GM10248 (cell line): ENCODE measurements at regions not wholly inside any gene's neighbourhood (a gene's known extent, or its start where the extent isn't known, plus 50 kb on each side); places are given as distances from the start of the nearest gene placed in this dataset.

Experiments
- CTCF ChIA-PET: fragments of 300-600 bp; sonication (Branson Sonifier 250); formaldehyde crosslinking; extraction: SDS; loops from one replicate; lab custom pipeline; 2021; ENCODE audit warnings: antibody characterized with exemption; lab: Yijun Ruan, JAX
- POLR2A ChIA-PET: fragments of 350-650 bp; sonication (Branson Sonifier 250); formaldehyde crosslinking; extraction: SDS; loops from one replicate; lab custom pipeline; 2020; ENCODE audit warnings: antibody characterized with exemption; lab: Yijun Ruan, JAX
- DNase-seq: peaks from one replicate; pipeline ENCODE4 v3.0.0; 2012; ENCODE audit errors: extremely low spot score
- CTCF ChIP-seq: IDR thresholded peaks from 2 replicates; pipeline ENCODE4 v1.5.1; 2012; ENCODE audit warnings: mild to moderate bottlenecking, low read depth; ENCODE audit errors: extremely low read depth, missing control alignments, control extremely low read depth

DNA sequence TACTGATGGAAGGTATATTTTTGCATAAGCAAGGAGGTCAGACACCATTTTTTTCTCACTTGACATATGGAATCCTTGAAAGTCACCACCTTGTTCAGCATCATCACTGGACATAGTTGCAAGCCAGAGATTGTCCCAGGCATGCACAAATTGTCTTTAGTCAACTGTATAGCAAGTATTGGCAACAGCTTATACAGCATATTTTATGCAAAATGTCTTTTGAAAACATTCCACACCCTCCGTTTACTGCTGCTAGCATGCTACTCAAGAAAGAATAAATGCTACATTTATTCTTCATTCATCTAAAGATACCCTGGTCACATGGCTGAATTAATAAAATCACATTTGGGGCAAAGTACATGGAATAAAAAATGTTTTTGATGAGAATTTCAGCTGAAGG lies 168.5 kb upstream of the DCBLD2 start:
- no peak for DNase-seq
- CTCF ChIA-PET: no interaction called here
- TF ChIP-seq CTCF: no peak
- POLR2A ChIA-PET: no interaction called here

GRCh38 chr3:99066863-99067262 lies 165.4 kb upstream of the DCBLD2 start:
- POLR2A ChIA-PET: no interaction called here
- CTCF ChIA-PET: no interaction called here

GRCh38 chr3:99049164-99049563 lies 147.7 kb upstream of the DCBLD2 start:
- TF ChIP-seq CTCF: no peak
- ChIA-PET POLR2A (no interaction called here), CTCF (interaction anchor here (1.3 kb wide), 1 partner anchor 8 kb away, joined by 4 read pairs; no protein-coding TSS in a partner anchor)
- DNase-seq: no peak

More at GRCh38 chr3:99066863-99067262, 165.4 kb upstream of the DCBLD2 start:
- no peak for TF ChIP-seq CTCF
- DNase-seq: no peak

- CTCF ChIA-PET: no interaction called here
- POLR2A ChIA-PET: no interaction called here
Observed at GRCh38 chr3:99041747-99042146, 140.3 kb upstream of the DCBLD2 start.

DNA sequence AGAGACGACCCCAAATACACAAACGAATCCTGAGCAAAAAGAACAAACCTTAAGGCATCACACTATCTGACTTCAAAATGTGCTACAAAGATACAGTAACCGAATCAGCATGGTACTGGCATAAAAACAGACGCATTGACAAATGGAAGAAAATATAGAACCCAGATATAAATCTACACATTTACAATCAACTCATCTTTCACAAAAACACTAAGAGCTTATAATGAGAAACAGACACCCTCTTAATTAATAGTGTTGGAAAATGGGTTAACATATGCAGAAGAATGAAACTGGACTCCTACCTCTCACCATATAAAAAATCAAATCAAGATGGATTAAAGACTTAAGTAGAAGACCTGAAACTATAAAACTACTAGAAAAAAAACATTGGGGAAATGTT lies 130.3 kb upstream of the DCBLD2 start:
- CTCF ChIA-PET: interaction anchor here (1.0 to 1.8 kb wide), 2 partner anchors 8 to 10 kb away, joined by 3 to 6 read pairs; no protein-coding TSS in a partner anchor
- POLR2A ChIA-PET: no interaction called here
- no peak for TF ChIP-seq CTCF
- no peak for DNase-seq

More at GRCh38 chr3:99041747-99042146, 140.3 kb upstream of the DCBLD2 start:
- TF ChIP-seq CTCF: no peak
- DNase-seq: no peak

GRCh38 chr3:99023590-99024192 lies 122.2 kb upstream of the DCBLD2 start:
- peak; percentile 25 for DNase-seq
- ChIA-PET CTCF (interaction anchor here (0.6 to 2.7 kb wide), 19 partner anchors 8 to 668 kb away, joined by 3 to 18 read pairs (median 4); no protein-coding TSS in a partner anchor), POLR2A (no interaction called here)
- peak; percentile 61 for TF ChIP-seq CTCF
